Stimulated activated naive CD8-positive, alpha-beta T cell treated with anti-CD3 and anti-CD28 coated beads, Interleukin-15, Interleukin-2, amounts not matched to agents 100 U/mL and 50 U/mL, for 24 hours (primary cell): ENCODE measurements at regions not wholly inside any gene's neighbourhood (a gene's known extent, or its start where the extent isn't known, plus 50 kb on each side); places are given as distances from the start of the nearest gene placed in this dataset.
A peak's percentile ranks its signal among the peaks of the same experiment; 100 is the strongest.
"Not testable (repeated sequence)": the region's sequence is repeated elsewhere in the genome, so short reads cannot be mapped to it uniquely, and the experiment has no call there.

Experiments
- ATAC-seq: fragments of 150-1000 bp; cut with Tn5 transposase; one replicate; pipeline ENCODE4 v1.10.0; 2021
- DNase-seq: peaks from one replicate; pipeline ENCODE4 v3.0.0; 2021

GRCh38 chr10:30731963-30732362 is 102.4 kb upstream of the LYZL2 start:
- no peak for DNase-seq
- ATAC-seq, result no peak

- DNase-seq, result no peak
- no peak for ATAC-seq
Measured at GRCh38 chr10:30730306-30730705, 100.8 kb upstream of the LYZL2 start.

- no peak for DNase-seq
- no peak for ATAC-seq
Measured at GRCh38 chr10:30728766-30729165, 99.2 kb upstream of the LYZL2 start.

- ATAC-seq, result no peak
- DNase-seq, result no peak
Measured at GRCh38 chr10:30728127-30728526, 98.6 kb upstream of the LYZL2 start.

GRCh38 chr10:30727524-30727923 is 98.0 kb upstream of the LYZL2 start:
- DNase-seq, result no peak
- ATAC-seq, result no peak

GRCh38 chr10:30726783-30727414 is 97.3 kb upstream of the LYZL2 start:
- DNase-seq, result peak; percentile 89
- ATAC-seq, result peak; percentile 85

- no peak for DNase-seq
- no peak for ATAC-seq
Measured at GRCh38 chr10:30725661-30726060, 96.1 kb upstream of the LYZL2 start.

GRCh38 chr10:30724296-30724695 is 94.7 kb upstream of the LYZL2 start:
- DNase-seq (no peak), ATAC-seq (no peak)

GRCh38 chr10:30722956-30723620 is 93.5 kb upstream of the LYZL2 start:
- DNase-seq (no peak), ATAC-seq (no peak)

- DNase-seq (no peak), ATAC-seq (no peak)
Measured at GRCh38 chr10:30719832-30720231, 90.3 kb upstream of the LYZL2 start.

- no peak for ATAC-seq
- no peak for DNase-seq
Measured at GRCh38 chr10:30709700-30710358, 80.3 kb upstream of the LYZL2 start.

- no peak for DNase-seq
- ATAC-seq, result no peak
Measured at GRCh38 chr10:30709229-30709628, 79.7 kb upstream of the LYZL2 start.

GRCh38 chr10:30708234-30708633 is 78.7 kb upstream of the LYZL2 start:
- no peak for DNase-seq
- no peak for ATAC-seq

- not testable (repeated sequence) for ATAC-seq, DNase-seq
Measured at GRCh38 chr10:30706189-30706588, 76.6 kb upstream of the LYZL2 start.

GRCh38 chr10:30705625-30706149 is 76.1 kb upstream of the LYZL2 start:
- peak; percentile 45 for DNase-seq
- ATAC-seq, result no peak

GRCh38 chr10:30705101-30705624 is 75.6 kb upstream of the LYZL2 start:
- peak; percentile 37 for DNase-seq
- no peak for ATAC-seq

GRCh38 chr10:30704601-30705100 is 75.1 kb upstream of the LYZL2 start:
- not testable (repeated sequence) for ATAC-seq
- DNase-seq, result peak; percentile 59

GRCh38 chr10:30704026-30704600 is 74.6 kb upstream of the LYZL2 start:
- DNase-seq, result no peak
- ATAC-seq, result no peak

- DNase-seq, ATAC-seq: not testable (repeated sequence)
Measured at GRCh38 chr10:30703446-30703845, 73.9 kb upstream of the LYZL2 start.

GRCh38 chr10:30702860-30703259 is 73.3 kb upstream of the LYZL2 start:
- ATAC-seq (no peak), DNase-seq (no peak)

- peak; percentile 77 for DNase-seq
- peak; percentile 83 for ATAC-seq
Measured at GRCh38 chr10:30701451-30702173, 72.1 kb upstream of the LYZL2 start.

GRCh38 chr10:30697806-30698205 is 68.3 kb upstream of the LYZL2 start:
- no peak for ATAC-seq
- DNase-seq, result peak; percentile 52
